ENCODE measurements at regions not wholly inside any gene's neighbourhood (a gene's known extent, or its start where the extent isn't known, plus 50 kb on each side); places are given as distances from the start of the nearest gene placed in this dataset.
A peak's percentile ranks its signal among the peaks of the same experiment; 100 is the strongest.

GRCh38 chr12:20181416-20182180, 186.7 kb upstream of the PDE3A start:
- no peaks in the 10 kb centered on the region for H3K9me3 ChIP-seq
- H3K36me3 ChIP-seq, result no peaks in the 10 kb centered on the region
- no peak for ATAC-seq
- H3K4me1 ChIP-seq, result peaks cover 0 to 9% (median 0%) of the 10 kb centered on the region in 9 donors
- 54 to 57% methylated on average over 2 of the region's 2 CpGs for WGBS, 2 donors
- intact Hi-C loops (cut with DNase I), result no loop called here
- TF ChIP-seq CTCF (IDR thresholded peaks at IDR 0.05), result no peak
- no peak for DNase-seq
- no peak overlapping the region for H3K27ac ChIP-seq
- H3K27me3 ChIP-seq, result no peaks in the 10 kb centered on the region
- H3K4me3 ChIP-seq, result no peak overlapping the region

GRCh38 chr12:20183563-20183962, 184.8 kb upstream of the PDE3A start:
- 7 to 17% methylated on average over 1 of the region's 1 CpG for WGBS, 2 donors
- intact Hi-C loops (cut with DNase I), result no loop called here
- Histone ChIP-seq H3K4me3 (no peak overlapping the region), H3K27ac (no peak overlapping the region), H3K9me3 (no peaks in the 10 kb centered on the region), H3K27me3 (no peaks in the 10 kb centered on the region), H3K4me1 (peaks cover 0 to 15% (median 0%) of the 10 kb centered on the region in 9 donors), H3K36me3 (no peaks in the 10 kb centered on the region)
- no peak for TF ChIP-seq CTCF (IDR thresholded peaks at IDR 0.05)
- no peak for DNase-seq
- ATAC-seq, result peak in 1 of 8 donors; percentile 19

GRCh38 chr12:20184514-20184913, 183.8 kb upstream of the PDE3A start:
- Histone ChIP-seq H3K4me3 (no peak overlapping the region), H3K9me3 (no peaks in the 10 kb centered on the region), H3K4me1 (peaks cover 0 to 19% (median 2%) of the 10 kb centered on the region in 9 donors), H3K36me3 (no peaks in the 10 kb centered on the region), H3K27ac (no peak overlapping the region), H3K27me3 (no peaks in the 10 kb centered on the region)
- no peak for TF ChIP-seq CTCF (IDR thresholded peaks at IDR 0.05)
- DNase-seq, result no peak
- 53 to 74% methylated on average over 4 of the region's 4 CpGs for WGBS, 2 donors
- ATAC-seq, result no peak
- intact Hi-C loops (cut with DNase I), result no loop called here

- ATAC-seq (peak in 2 of 8 donors; percentile 23 to 42), DNase-seq (no peak)
- no peak for TF ChIP-seq CTCF (IDR thresholded peaks at IDR 0.05)
- no peaks in the 10 kb centered on the region for H3K9me3 ChIP-seq
- H3K4me3 ChIP-seq, result no peak overlapping the region
- peaks cover 0 to 24% (median 3%) of the 10 kb centered on the region in 9 donors for H3K4me1 ChIP-seq
- H3K27ac ChIP-seq, result no peak overlapping the region
- no peaks in the 10 kb centered on the region for H3K36me3 ChIP-seq
- WGBS, 2 donors, result 61 to 69% methylated on average over 5 of the region's 5 CpGs
- intact Hi-C loops (cut with DNase I), result no loop called here
- H3K27me3 ChIP-seq, result no peaks in the 10 kb centered on the region
Measured at GRCh38 chr12:20187456-20187855, 180.9 kb upstream of the PDE3A start.

Data from heart right ventricle (tissue), 16 donors.